ENCODE measurements at regions not wholly inside any gene's neighbourhood (a gene's known extent, or its start where the extent isn't known, plus 50 kb on each side); places are given as distances from the start of the nearest gene placed in this dataset.

- POLR2A ChIA-PET = no interaction called here
- CTCF ChIA-PET = no interaction called here
Measured at GRCh38 chr17:79541056-79541850, 69.6 kb downstream of the RBFOX3 start.

DNA sequence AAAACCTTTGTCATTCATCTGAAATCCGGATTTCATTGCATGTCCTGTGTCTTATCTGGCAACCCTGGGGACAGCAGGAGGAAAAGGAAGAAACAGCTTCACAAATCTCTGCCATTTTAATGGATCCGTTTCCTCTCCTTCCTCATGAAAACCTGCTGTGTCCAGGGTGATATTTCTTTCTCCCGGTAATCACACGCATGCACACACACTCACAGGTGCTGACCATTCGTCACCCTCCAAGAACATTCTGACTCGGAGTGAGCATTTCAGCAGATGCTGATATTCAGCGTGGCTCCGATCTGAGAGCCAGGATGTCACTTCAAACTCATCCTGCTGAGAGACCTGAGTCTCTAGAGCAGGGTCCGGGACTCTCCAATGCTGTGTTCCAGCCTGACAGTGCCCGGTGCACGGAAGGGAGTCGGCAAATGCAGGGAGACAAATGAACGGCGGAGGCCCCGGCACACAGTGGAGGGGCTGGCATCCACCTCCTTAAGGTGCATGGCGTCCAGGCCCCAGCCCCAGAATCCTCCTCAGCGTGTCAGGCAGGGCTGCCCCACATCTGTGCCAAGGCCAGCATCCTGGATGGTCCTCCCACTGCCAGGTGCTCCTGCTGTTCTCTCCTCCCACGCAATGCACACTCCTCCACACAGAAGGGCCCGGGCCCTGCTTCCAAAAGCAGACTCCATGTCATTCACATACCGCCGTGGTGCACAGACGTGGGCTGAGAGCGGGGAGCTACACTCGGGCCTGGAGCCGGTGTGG is 70.7 kb downstream of the RBFOX3 start:
- ChIA-PET CTCF (no interaction called here), POLR2A (no interaction called here)

- CTCF ChIA-PET = no interaction called here
- POLR2A ChIA-PET = no interaction called here
Measured at GRCh38 chr17:79538291-79538690, 72.6 kb downstream of the RBFOX3 start.

GRCh38 chr17:79537686-79538085 is 73.2 kb downstream of the RBFOX3 start:
- POLR2A ChIA-PET = no interaction called here
- CTCF ChIA-PET = no interaction called here

DNA sequence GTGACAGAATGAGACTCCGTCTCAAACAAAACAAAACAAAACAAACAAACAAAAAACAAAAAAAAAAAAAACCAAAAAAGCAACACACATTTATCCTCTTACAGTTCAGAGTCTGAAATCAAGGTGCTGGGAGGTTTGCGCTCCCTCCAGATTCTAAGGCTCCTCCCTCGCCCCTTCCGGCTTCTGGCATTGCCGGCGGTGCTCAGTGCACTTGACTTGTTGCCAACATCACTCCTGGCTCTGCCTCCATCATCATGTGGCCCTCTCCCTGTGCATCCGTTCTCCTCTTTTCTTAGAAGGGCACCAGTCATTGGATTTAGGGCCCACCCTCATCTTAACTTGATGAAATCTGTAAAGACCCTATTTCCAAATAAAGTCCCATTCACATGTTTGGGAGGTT is 73.8 kb downstream of the RBFOX3 start:
- ChIA-PET POLR2A (no interaction called here), CTCF (no interaction called here)

DNA sequence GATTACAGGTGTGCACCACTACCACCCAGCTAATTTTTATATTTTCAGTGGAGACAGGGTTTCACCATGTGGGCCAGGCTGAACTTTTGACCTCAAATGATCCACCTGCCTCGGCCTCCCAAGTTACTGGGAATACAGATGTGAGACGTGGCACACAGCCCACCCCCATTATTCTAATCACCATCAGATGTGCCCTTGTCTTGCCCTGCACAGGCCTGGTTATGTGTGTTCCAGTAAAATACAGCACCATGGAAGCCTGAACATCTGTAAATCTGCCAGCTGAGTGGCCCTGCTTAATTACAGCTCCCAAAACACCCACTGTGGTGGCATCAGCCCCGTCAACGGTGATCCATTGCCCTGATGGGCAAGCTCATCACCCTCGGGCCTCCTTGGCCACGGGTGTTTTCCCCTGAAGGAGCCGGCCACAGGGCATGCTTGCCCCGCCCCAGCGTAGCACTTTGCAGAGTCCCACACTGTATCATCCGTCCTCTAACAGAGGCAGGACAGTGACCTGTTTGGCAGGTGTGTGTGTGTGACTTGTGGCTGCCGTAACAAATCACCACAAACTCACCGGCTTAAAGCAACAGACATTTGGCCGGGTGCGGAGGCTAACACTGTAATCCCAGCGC is 74.5 kb downstream of the RBFOX3 start:
- CTCF ChIA-PET = no interaction called here
- POLR2A ChIA-PET = interaction anchor here (0.6 kb wide), 1 partner anchor 179 kb away, joined by 3 read pairs; no protein-coding TSS in a partner anchor

DNA sequence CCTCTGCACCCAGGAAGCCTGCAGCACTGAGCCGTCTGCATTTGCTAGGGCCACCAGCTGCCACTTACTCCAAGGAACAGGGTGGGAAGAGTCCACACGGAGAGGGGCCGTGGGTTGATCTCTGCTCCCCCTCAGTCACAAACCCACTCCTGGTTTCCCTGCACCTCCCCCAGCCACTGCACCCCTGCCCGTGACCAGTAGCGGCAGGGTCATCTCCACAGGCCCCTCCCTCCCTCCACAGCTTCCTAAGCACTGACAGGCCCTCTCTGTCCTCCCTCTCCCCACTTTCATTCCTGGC is 75.2 kb downstream of the RBFOX3 start:
- ChIA-PET CTCF (no interaction called here), POLR2A (interaction anchor here (0.6 kb wide), 1 partner anchor 180 kb away, joined by 3 read pairs; no protein-coding TSS in a partner anchor)

- CTCF ChIA-PET = no interaction called here
- POLR2A ChIA-PET = no interaction called here
Measured at GRCh38 chr17:79534851-79535727, 75.8 kb downstream of the RBFOX3 start.

DNA sequence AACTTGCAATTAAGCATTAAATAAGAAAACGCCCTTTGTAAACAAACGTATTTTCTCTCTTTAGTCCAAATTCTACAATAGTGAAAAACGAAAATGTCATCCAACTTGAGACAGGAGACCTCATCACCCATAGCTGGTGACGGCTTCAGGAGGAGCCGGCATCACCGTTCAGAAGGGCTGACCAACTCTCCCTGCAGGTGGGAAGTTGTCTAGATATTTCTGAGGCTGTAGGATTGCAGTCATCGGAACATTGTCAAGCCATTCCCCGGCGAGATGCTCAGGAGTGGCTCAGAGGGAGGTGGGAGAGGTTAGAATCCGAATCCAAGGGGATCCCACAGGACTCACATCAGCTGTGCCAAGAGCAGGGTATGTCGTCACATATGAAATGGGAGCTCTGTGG is 76.7 kb downstream of the RBFOX3 start:
- CTCF ChIA-PET = no interaction called here

DNA sequence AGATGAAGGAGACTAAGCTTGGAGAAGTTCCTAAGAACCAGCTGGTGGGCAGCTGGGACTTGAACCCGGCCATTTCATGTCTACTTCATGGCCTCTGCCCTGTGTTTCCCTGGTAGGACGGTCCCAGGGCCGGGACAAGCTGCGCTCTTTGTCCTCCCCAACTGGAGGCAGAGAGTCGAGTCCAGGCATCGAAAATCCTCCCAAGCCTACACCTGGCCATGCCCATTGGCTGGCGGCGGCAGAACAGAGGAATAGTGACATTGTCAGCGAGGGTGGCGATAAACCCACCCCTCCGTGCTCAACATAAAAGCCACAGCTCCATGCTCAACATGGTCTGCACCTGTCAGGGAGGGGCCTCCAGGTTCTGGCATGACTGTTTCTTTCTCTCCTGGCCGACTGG is 77.7 kb downstream of the RBFOX3 start:
- ChIA-PET POLR2A (no interaction called here), CTCF (no interaction called here)

More for the DNA sequence above, 76.7 kb downstream of the RBFOX3 start:
- POLR2A ChIA-PET = no interaction called here

DNA sequence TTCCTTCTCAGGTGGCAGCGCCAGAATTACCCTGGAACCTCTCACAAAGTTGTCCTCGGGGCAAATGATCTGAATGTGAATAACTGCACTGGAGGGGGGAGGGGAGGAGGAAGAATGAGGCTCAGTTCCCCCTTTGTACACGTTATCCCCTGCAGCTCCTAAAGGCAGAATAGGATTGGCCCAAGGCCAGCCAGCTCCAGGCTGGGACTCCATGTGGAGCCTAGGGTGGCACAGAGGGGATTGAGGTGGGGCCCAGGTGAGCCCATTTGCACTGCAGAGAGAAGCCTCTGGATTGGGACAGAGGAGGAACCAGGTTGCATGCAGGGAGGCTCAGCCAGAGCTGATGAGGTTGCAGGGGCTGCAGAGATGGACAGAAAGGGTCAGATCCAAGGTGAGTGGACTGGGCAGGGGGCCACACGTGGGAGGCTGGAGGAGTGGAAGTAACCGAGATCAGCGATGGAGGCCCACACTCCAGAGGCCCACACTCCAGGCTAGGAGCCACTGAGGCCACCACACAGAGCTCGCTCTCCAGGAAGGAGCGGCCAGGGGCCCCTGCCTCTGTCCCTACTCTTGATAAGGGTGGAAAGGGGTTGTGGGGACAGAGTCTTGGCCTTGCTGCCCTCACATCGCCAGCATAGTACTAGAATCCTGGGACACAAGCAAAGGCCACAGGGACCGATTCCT is 78.6 kb downstream of the RBFOX3 start:
- CTCF ChIA-PET = no interaction called here
- POLR2A ChIA-PET = no interaction called here

- ChIA-PET CTCF (no interaction called here), POLR2A (no interaction called here)
Measured at GRCh38 chr17:79531191-79532095, 79.4 kb downstream of the RBFOX3 start.

DNA sequence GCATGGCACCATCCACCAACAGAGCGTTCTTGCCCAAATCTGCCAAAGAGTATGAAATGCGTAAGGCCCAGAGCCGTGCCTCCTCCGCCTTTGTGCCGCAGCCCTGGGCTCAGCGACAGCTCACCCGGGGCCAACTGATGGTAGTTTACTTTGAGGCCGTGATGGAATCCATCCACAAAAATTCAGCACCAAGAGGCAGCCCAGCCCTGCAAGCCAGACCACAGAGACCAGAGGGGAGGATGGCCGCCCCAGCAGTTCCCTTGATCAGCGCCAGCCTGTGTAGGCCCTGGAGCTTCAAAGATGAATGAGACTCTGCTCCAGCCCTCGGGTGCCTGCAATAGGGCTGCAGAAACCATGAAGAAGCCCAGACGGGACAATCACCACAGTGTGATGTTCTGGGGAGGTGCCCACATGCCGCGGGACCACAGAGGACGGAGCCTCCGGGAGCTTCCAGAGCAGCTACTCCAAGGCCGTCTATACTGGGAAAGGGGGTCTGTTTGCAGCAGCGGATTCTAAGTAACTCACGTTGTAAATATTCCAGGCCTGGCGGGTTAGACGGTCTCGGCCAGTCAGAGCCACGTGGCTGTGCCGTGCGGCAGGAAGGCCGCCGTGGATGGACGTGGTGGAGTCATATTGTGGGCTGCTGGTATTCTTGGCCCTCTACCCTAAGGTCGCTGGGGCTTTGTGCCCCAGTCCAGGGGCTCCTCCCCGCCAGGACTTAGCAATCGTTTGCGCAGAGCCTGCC is 80.3 kb downstream of the RBFOX3 start:
- POLR2A ChIA-PET = no interaction called here

DNA sequence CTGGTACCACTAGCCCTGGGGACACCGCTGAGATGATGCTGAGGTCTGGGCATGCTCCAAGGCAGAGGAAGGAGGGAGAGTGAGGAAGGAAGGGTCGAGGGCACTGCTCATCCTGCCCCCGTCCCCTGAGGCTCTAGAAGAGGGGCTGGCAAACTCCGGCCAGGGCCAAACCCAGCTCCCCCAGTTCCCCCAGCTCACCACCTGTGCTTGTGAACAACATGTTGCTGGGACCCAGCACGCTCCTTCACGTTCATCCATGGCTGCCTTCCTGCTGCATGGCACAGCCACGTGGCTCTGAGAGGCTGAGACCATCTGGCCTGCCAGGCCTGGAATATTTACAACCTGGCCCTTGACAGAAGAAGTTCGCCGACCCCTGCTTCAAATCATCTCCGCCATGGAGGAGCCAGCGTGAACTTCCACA is 81.2 kb downstream of the RBFOX3 start:
- ChIA-PET POLR2A (no interaction called here), CTCF (no interaction called here)

More for the DNA sequence above, 80.3 kb downstream of the RBFOX3 start:
- CTCF ChIA-PET = no interaction called here

DNA sequence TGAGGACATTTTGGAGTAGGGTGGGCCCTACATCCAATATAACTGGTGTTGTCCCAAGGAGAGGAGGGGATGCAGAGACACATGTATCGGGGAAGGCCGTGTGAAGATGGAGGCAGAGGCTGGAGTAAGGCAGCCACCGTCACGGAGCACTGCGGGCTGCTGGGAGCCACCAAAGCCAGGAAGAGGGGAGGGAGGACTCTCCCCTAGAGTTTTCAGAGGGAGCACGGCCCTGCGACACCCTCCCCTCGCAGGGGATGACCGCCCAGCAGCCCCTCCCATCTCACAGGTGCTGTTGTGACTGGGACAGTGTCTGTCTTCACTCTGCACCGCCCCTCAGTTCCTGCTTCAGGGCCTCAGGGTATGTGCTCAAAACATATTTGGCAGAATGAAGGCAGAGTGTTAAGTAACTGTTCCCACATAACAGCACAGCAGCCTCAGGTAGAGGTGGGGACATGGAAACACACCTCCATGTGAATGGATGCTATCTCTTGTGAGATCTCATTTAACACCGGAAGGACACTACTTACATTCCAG is 82.2 kb downstream of the RBFOX3 start:
- POLR2A ChIA-PET = no interaction called here
- CTCF ChIA-PET = no interaction called here

DNA sequence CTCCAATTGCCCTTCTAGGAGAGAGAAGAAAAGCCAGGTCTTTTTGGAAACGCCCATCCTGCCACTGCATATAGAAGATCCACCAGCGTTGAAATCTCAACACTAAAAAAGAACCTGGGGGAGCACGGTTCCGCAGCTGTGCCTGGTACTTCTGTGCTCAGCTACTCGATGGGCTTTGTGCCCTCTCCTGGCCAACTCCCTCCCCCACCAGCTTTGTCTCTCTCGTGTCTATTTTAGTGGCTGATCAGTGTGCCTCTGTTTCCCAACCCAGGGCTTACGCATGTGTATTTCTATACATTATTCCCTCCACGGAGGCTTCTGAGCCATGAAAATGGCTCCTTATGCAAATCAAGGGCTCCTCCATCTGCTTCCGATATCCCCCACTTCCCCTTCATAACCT is 83.5 kb downstream of the RBFOX3 start:
- POLR2A ChIA-PET = no interaction called here
- CTCF ChIA-PET = no interaction called here

GRCh38 chr17:79525793-79526677 is 84.8 kb downstream of the RBFOX3 start:
- ChIA-PET POLR2A (no interaction called here), CTCF (no interaction called here)

All from activated CD8-positive, alpha-beta memory T cell treated with anti-CD3 and anti-CD28 coated beads for 36 hours (primary cell).